ENCODE measurements at regions not wholly inside any gene's neighbourhood (a gene's known extent, or its start where the extent isn't known, plus 50 kb on each side); places are given as distances from the start of the nearest gene placed in this dataset.

DNA sequence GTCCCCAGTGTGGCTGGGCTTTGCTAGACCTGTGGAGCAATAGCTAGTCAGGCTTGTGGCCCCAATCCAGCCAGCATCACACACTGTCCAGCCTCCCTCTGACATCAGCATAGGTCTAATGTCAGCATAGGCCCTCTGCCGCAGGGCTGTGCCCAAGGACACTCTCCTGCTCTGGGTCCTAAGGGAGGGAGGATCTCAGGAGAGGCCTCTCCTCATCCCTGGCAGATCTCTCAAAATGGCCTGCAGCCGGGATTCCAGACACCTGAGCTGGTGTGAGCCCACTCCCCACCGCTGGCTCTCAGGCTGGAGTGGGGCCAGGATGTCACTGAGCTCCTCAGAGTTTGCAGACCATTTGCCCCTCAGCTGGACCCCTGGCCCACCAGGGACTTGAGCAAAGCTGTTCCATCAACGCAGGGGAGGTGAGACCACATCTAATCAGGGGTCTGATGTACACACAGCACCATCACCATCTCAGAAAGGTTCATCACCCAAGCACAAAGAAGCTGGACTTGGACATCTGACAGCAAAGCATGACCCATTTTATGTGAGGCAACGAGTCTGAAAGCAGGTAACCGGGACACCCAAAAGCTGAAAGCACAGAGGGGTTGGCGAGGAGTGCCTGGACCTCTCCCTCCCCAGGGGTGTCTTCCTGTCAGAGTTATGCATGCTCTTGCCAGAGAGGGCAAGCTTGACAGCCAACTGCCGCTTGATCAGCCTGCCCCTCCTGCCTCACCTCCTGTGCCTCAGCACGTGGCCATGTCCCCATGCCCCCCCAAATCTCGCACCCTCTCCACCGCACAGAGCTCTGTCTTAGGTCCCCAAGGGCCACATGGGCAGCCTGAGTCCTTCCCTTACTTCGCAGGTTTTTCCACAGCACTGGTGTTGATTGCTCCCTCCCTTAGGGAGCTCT lies 69.7 kb upstream of the SEPTIN5 start:
- intact Hi-C loops (cut with micrococcal nuclease): no loop called here
- H3K9me3 Mint-ChIP-seq (ENCODE audit: insufficient read depth): peaks cover 14% of the 10 kb centered on the region
- no peaks in the 10 kb centered on the region for H3K36me3 ChIP-seq (replicated peaks in 1 of 2; ENCODE audit: control extremely low read depth in 1 of 2, control insufficient read depth in 1 of 2, extremely low read depth in 1 of 2, insufficient read depth in 2 of 2, low read length in 1 of 2)
- H3K4me1 Mint-ChIP-seq: no peaks in the 10 kb centered on the region
- H2AFZ ChIP-seq (ENCODE audit: insufficient read depth, low read depth, low read length, poor library complexity, severe bottlenecking): no peak overlapping the region
- no peak for TF ChIP-seq EZH2 (IDR thresholded peaks at IDR 0.05; ENCODE audit: borderline replicate concordance, insufficient read depth, low read depth, low read length, poor library complexity, severe bottlenecking)
- TF ChIP-seq, protein P1, sequence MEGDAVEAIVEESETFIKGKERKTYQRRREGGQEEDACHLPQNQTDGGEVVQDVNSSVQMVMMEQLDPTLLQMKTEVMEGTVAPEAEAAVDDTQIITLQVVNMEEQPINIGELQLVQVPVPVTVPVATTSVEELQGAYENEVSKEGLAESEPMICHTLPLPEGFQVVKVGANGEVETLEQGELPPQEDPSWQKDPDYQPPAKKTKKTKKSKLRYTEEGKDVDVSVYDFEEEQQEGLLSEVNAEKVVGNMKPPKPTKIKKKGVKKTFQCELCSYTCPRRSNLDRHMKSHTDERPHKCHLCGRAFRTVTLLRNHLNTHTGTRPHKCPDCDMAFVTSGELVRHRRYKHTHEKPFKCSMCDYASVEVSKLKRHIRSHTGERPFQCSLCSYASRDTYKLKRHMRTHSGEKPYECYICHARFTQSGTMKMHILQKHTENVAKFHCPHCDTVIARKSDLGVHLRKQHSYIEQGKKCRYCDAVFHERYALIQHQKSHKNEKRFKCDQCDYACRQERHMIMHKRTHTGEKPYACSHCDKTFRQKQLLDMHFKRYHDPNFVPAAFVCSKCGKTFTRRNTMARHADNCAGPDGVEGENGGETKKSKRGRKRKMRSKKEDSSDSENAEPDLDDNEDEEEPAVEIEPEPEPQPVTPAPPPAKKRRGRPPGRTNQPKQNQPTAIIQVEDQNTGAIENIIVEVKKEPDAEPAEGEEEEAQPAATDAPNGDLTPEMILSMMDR (IDR thresholded peaks at IDR 0.05): no peak
- H3K27me3 ChIP-seq (replicated peaks in 1 of 4; ENCODE audit: control extremely low read depth in 1 of 4, control insufficient read depth in 3 of 4, insufficient read depth in 4 of 4, low read length in 3 of 4): peaks cover 0 to 18% (median 0%) of the 10 kb centered on the region in 4 experiments
- no peaks in the 10 kb centered on the region for H4K20me1 ChIP-seq (ENCODE audit: control insufficient read depth, insufficient read depth, low read length, poor library complexity, severe bottlenecking)
- no peak overlapping the region for H3K4me2 ChIP-seq (replicated peaks; ENCODE audit: low read depth, low read length, poor library complexity, severe bottlenecking)
- no peaks in the 10 kb centered on the region for H3K4me1 ChIP-seq (ENCODE audit: control insufficient read depth in 2 of 2, insufficient read depth in 2 of 2, low read length in 2 of 2)
- CTCF ChIA-PET: interaction anchor here (1.0 kb wide), 1 partner anchor 12 kb away, joined by 4 read pairs; no protein-coding TSS in a partner anchor
- H3K27me3 Mint-ChIP-seq: peaks cover 56% of the 10 kb centered on the region
- no peak overlapping the region for H3K9ac ChIP-seq (ENCODE audit: low read length)
- H3K4me3 ChIP-seq (ENCODE audit: control extremely low read depth in 1 of 5, extremely low read depth in 1 of 5, insufficient read depth in 1 of 5, low read depth in 2 of 5, low read length in 4 of 5): no peak overlapping the region
- no peak overlapping the region for H3K27ac ChIP-seq (ENCODE audit: low read length in 2 of 2)
- no peaks in the 10 kb centered on the region for H3K79me2 ChIP-seq (ENCODE audit: control insufficient read depth, insufficient read depth, low read length)
- H3K27ac Mint-ChIP-seq: no peak overlapping the region
- POLR2A ChIA-PET: no interaction called here
- ATAC-seq (ENCODE audit: low read depth) (no peak), DNase-seq (no peak)
- peaks cover 15 to 23% (median 17%) of the 10 kb centered on the region in 3 donors for H3K9me3 ChIP-seq (ENCODE audit: control extremely low read depth in 1 of 3, control insufficient read depth in 2 of 3, insufficient read depth in 1 of 3, low read length in 2 of 3)
- WGBS (ENCODE audit: insufficient coverage): 81% methylated on average over 12 of the region's 12 CpGs
- no peak overlapping the region for H3K4me3 Mint-ChIP-seq

DNA sequence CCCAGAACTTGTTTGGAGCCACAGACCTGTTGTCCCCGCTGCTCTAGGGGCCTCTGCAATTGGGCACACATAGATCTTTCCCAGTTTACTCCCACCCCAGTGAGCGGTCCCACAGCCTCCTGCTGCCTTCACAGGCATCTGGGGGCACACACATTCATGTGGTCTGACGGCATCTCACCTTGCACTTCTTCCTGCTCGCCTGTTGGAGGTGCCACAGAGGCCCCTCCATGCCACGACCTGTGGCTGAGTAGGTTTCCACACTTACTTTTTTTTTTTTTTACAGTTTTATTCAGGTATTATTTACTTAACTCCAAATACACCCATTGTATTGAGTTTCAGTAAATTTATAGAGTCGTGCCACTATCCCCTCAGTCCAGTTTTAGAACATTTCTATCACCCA lies 68.9 kb upstream of the SEPTIN5 start:
- Mint-ChIP-seq H3K9me3 (ENCODE audit: insufficient read depth) (peaks cover 14% of the 10 kb centered on the region), H3K4me1 (no peaks in the 10 kb centered on the region)

More for the DNA sequence above, 68.9 kb upstream of the SEPTIN5 start:
- ChIA-PET CTCF (interaction anchor here (1.0 kb wide), 1 partner anchor 13 kb away, joined by 4 read pairs; no protein-coding TSS in a partner anchor), POLR2A (no interaction called here)
- WGBS (ENCODE audit: insufficient coverage): 86% methylated on average over 4 of the region's 6 CpGs
- H3K4me3 Mint-ChIP-seq: no peak overlapping the region
- Histone ChIP-seq H2AFZ (ENCODE audit: insufficient read depth, low read depth, low read length, poor library complexity, severe bottlenecking) (no peak overlapping the region), H3K27me3 (replicated peaks in 1 of 4; ENCODE audit: control extremely low read depth in 1 of 4, control insufficient read depth in 3 of 4, insufficient read depth in 4 of 4, low read length in 3 of 4) (peaks cover 0 to 18% (median 0%) of the 10 kb centered on the region in 4 experiments), H4K20me1 (ENCODE audit: control insufficient read depth, insufficient read depth, low read length, poor library complexity, severe bottlenecking) (no peaks in the 10 kb centered on the region), H3K79me2 (ENCODE audit: control insufficient read depth, insufficient read depth, low read length) (no peaks in the 10 kb centered on the region), H3K4me2 (replicated peaks; ENCODE audit: low read depth, low read length, poor library complexity, severe bottlenecking) (no peak overlapping the region), H3K27ac (ENCODE audit: low read length in 2 of 2) (no peak overlapping the region), H3K4me1 (ENCODE audit: control insufficient read depth in 2 of 2, insufficient read depth in 2 of 2, low read length in 2 of 2) (no peaks in the 10 kb centered on the region), H3K4me3 (ENCODE audit: control extremely low read depth in 1 of 5, extremely low read depth in 1 of 5, insufficient read depth in 1 of 5, low read depth in 2 of 5, low read length in 4 of 5) (no peak overlapping the region), H3K9ac (ENCODE audit: low read length) (no peak overlapping the region), H3K36me3 (replicated peaks in 1 of 2; ENCODE audit: control extremely low read depth in 1 of 2, control insufficient read depth in 1 of 2, extremely low read depth in 1 of 2, insufficient read depth in 2 of 2, low read length in 1 of 2) (no peaks in the 10 kb centered on the region), H3K9me3 (ENCODE audit: control extremely low read depth in 1 of 3, control insufficient read depth in 2 of 3, insufficient read depth in 1 of 3, low read length in 2 of 3) (peaks cover 15 to 23% (median 20%) of the 10 kb centered on the region in 3 donors)
- no peak for DNase-seq
- intact Hi-C loops (cut with micrococcal nuclease): no loop called here
- H3K27ac Mint-ChIP-seq: no peak overlapping the region
- ATAC-seq (ENCODE audit: low read depth): no peak
- no peak for TF ChIP-seq EZH2 (IDR thresholded peaks at IDR 0.05; ENCODE audit: borderline replicate concordance, insufficient read depth, low read depth, low read length, poor library complexity, severe bottlenecking)
- TF ChIP-seq, protein P1 (IDR thresholded peaks at IDR 0.05): no peak
- peaks cover 57% of the 10 kb centered on the region for H3K27me3 Mint-ChIP-seq
